K562 (cell line): ENCODE measurements at regions not wholly inside any gene's neighbourhood (a gene's known extent, or its start where the extent isn't known, plus 50 kb on each side); places are given as distances from the start of the nearest gene placed in this dataset.

ENCODE experiments used
- ATAC-seq: fragments of 200-7000 bp; cut with Tn5 transposase; 3 replicates; pipeline ENCODE4 v1.9.1; 2020; ENCODE audit warnings: moderate library complexity
- BruUV-seq: library from RNA; stranded (reverse); fragments of 400-500 nt; replicated peaks from 2 replicates; lab custom pipeline; 2021; lab: Mats Ljungman, UMichigan
- CTCF ChIA-PET: fragments of 300-600 bp; formaldehyde crosslinking; extraction: SDS; loops from one replicate; lab custom pipeline; 2021; ENCODE audit warnings: low intra/inter-chr PET ratio; lab: Yijun Ruan, JAX
- POLR2A ChIA-PET: fragments of 300-600, 350-650 bp; sonication (Branson Sonifier 250); formaldehyde crosslinking; extraction: SDS; loops from one replicate; lab custom pipeline; 2021; ENCODE audit warnings: antibody characterized with exemption, inconsistent platforms; lab: Yijun Ruan, JAX
- DNase-seq, 4 experiments: peaks; one replicate each; pipeline versions ENCODE4 v3.0.0 to v3.0.0-alpha.2; 2011 to 2018; ENCODE audit warnings: low spot score in 3 of 4, mixed read lengths in 3 of 4; ENCODE audit errors: extremely low read depth in 1 of 4
- FAIRE-seq: peaks from 2 replicates; lab custom pipeline; 2011; peaks lifted over from hg19 to GRCh38; lab: Jason Lieb, UNC
- H2AFZ ChIP-seq: 2 replicates; pipeline ENCODE4 v1.6.0; 2011; ENCODE audit warnings: low read depth, low read length, control low read depth, inconsistent platforms
- H3K27ac ChIP-seq: fragments of 200-600 bp; 3 replicates; pipeline ENCODE4 v1.8.0; 2011; ENCODE audit warnings: low read depth, mild to moderate bottlenecking, control low read depth, inconsistent platforms, low read length, moderate library complexity, mixed read lengths; ENCODE audit errors: extremely low read depth
- H3K27me3 ChIP-seq, 2 experiments: fragments of 300-600 bp in 1 of 2; 2 replicates in 1 of 2; 3 replicates in 1 of 2; pipeline versions ENCODE4 v1.6.0 to v1.8.0; 2011; ENCODE audit warnings: inconsistent platforms in 2 of 2, low read length in 2 of 2, mild to moderate bottlenecking in 1 of 2, mixed read lengths in 1 of 2, moderate library complexity in 1 of 2; ENCODE audit not compliant: control insufficient read depth in 2 of 2, insufficient read depth in 2 of 2
- H3K36me3 ChIP-seq: fragments of 300-600 bp; 3 replicates; pipeline ENCODE4 v1.8.0; 2011; ENCODE audit warnings: mild to moderate bottlenecking, low read length, inconsistent platforms; ENCODE audit not compliant: control insufficient read depth, insufficient read depth
- H3K4me1 ChIP-seq, 2 experiments: fragments of 200-600 bp in 1 of 2; replicated peaks in 1 of 2; 2 replicates in 1 of 2; 3 replicates in 1 of 2; pipeline versions ENCODE4 v1.5.1 to v1.8.0; 2011; ENCODE audit warnings: inconsistent platforms in 2 of 2, low read length in 2 of 2, mild to moderate bottlenecking in 1 of 2, mixed read lengths in 1 of 2, moderate library complexity in 1 of 2; ENCODE audit not compliant: control insufficient read depth in 2 of 2, insufficient read depth in 2 of 2
- H3K4me2 ChIP-seq: 2 replicates; pipeline ENCODE4 v1.6.1; 2011; ENCODE audit warnings: low read length, control low read depth, inconsistent platforms, mixed read lengths; ENCODE audit not compliant: insufficient read depth
- H3K4me3 ChIP-seq: fragments of 200-600 bp; sonication (generic), shearing (Covaris generic); 2 replicates; pipeline ENCODE4 v1.5.1; 2016; ENCODE audit warnings: control low read depth, inconsistent platforms
- H3K79me2 ChIP-seq: fragments of 200-600 bp; 3 replicates; pipeline ENCODE4 v1.8.0; 2011; ENCODE audit warnings: low read length, inconsistent platforms; ENCODE audit not compliant: control insufficient read depth, insufficient read depth
- H3K9ac ChIP-seq, 2 experiments: 2 replicates each; pipeline versions ENCODE4 v1.6.0 to v1.6.1; 2011; ENCODE audit warnings: low read depth in 2 of 2, low read length in 2 of 2, control low read depth in 1 of 2, inconsistent platforms in 1 of 2, mild to moderate bottlenecking in 1 of 2, mixed read lengths in 1 of 2; ENCODE audit not compliant: insufficient read depth in 1 of 2
- H3K9me1 ChIP-seq: one replicate; pipeline ENCODE4 v1.6.0; 2011; ENCODE audit warnings: inconsistent platforms, mild to moderate bottlenecking, low read length, moderate library complexity; ENCODE audit not compliant: control insufficient read depth, insufficient read depth
- H3K9me3 ChIP-seq: replicated peaks from 2 replicates; pipeline ENCODE4 v1.5.1; 2011; ENCODE audit warnings: low read depth, low read length, inconsistent platforms; ENCODE audit not compliant: control insufficient read depth, insufficient read depth
- H4K20me1 ChIP-seq: replicated peaks from 2 replicates; pipeline ENCODE4 v1.6.1; 2011; ENCODE audit warnings: low read length, inconsistent platforms, mixed read lengths; ENCODE audit not compliant: control insufficient read depth, insufficient read depth
- CCAR2 ChIP-seq: fragments of 200-400 bp; formaldehyde crosslinking; IDR thresholded peaks from 2 replicates; pipeline ENCODE4 v1.6.1; 2017; ENCODE audit warnings: mild to moderate bottlenecking, low read depth, low read length
- DPF2 ChIP-seq: fragments of 450-650 bp; IDR thresholded peaks from 2 replicates; pipeline ENCODE4 v1.6.1; 2016
- GATAD2B ChIP-seq: fragments of 450-650 bp; IDR thresholded peaks from 2 replicates; pipeline ENCODE4 v1.6.1; 2017; ENCODE audit warnings: mild to moderate bottlenecking, borderline replicate concordance
- RBBP5 ChIP-seq: fragments of 200-600 bp; sonication (generic); IDR thresholded peaks from 2 replicates; pipeline ENCODE4 v1.6.1; 2012; ENCODE audit warnings: borderline replicate concordance, mild to moderate bottlenecking, low read length, control low read depth, inconsistent platforms; ENCODE audit not compliant: insufficient read depth, poor library complexity, severe bottlenecking
- TAF7 ChIP-seq: fragments of 450-650 bp; IDR thresholded peaks from 2 replicates; pipeline ENCODE4 v1.6.1; 2016; ENCODE audit warnings: missing genetic modification characterization, missing compliant biosample characterization
- TAF9B ChIP-seq: fragments of 450-650 bp; IDR thresholded peaks from 2 replicates; pipeline ENCODE4 v1.6.1; 2018; ENCODE audit warnings: mild to moderate bottlenecking; ENCODE audit not compliant: partially characterized antibody
- ZNF766 ChIP-seq: fragments of 200-800 bp; sonication (Bioruptor generic); conservative IDR thresholded peaks from 2 replicates; pipeline ENCODE4 v1.6.1; 2016; ENCODE audit warnings: missing genetic modification characterization, missing compliant biosample characterization
- WGBS: fragments of 100-300 bp; shearing (Covaris generic); methylation state at CpG from one replicate; pipeline ENCODE4 v1.1.6; 2016; ENCODE audit warnings: low coverage, mixed read lengths; ENCODE audit not compliant: insufficient coverage; ENCODE audit errors: missing lambda C conversion rate; 5-methylcytosine and 5-hydroxymethylcytosine counted together
- in situ Hi-C: fragments of 300-500 bp; cut with MboI; formaldehyde crosslinking; loops from 4 replicates; pipeline ENCODE4 v1.15.0; 2018; ENCODE audit warnings: inconsistent platforms, mixed read lengths
- intact Hi-C: fragments of 100-400 bp; cut with micrococcal nuclease; formaldehyde crosslinking; loops from 2 replicates; pipeline ENCODE4 v1.14.2; 2022

DNA sequence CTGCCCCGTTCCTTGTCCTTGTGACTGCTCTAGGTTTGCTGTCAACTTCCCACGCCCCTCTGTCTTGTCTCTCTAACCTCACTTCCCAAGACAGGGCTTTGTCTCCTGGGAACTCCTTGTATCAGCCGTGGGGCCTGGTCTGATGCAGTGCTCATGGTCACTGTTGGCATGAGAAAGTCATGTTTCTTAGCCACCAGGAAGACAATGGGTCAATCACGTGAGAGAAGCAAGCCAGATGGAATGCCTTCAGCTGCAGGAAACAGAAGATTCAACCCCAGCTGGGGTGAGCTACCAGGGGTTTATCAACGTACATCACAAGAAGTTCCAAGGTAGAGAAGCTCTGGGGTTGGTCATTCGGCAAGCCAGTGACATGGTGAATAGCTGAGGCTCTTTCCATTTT is 116.6 kb downstream of the IRF8 start:
- Histone ChIP-seq H3K9me1 (no peaks in the 10 kb centered on the region), H3K79me2 (no peaks in the 10 kb centered on the region), H3K9ac (no peak overlapping the region), H3K27ac (no peak overlapping the region), H3K27me3 (no peaks in the 10 kb centered on the region), H2AFZ (no peak overlapping the region), H3K36me3 (no peaks in the 10 kb centered on the region), H4K20me1 (no peaks in the 10 kb centered on the region), H3K9me3 (peaks cover 4% of the 10 kb centered on the region; the same call in 1 of the 2 replicates), H3K4me3 (no peak overlapping the region), H3K4me1 (no peaks in the 10 kb centered on the region)
- no TSS peak for BruUV-seq
- ChIA-PET POLR2A (no interaction called here), CTCF (interaction anchor here (0.6 to 1.9 kb wide), 2 partner anchors 194 to 199 kb away, joined by 3 to 23 read pairs; no protein-coding TSS in a partner anchor)
- intact Hi-C loops (loop anchor here (1.0 kb wide), 1 partner anchor 194 kb away; no protein-coding TSS in a partner anchor), in situ Hi-C loops (loop anchor here (25.0 kb wide), 1 partner anchor 903 kb away; the partner anchor contains the start of gene CIBAR2)
- FAIRE-seq (no peak), DNase-seq (no peak)
- 0% methylated on average over 6 of the region's 6 CpGs for WGBS
- TF ChIP-seq TAF7 (no peak), CCAR2 (no peak), RBBP5 (no peak), GATAD2B (no peak), ZNF766 (CRISPR knock-in tag) (no peak), TAF9B (no peak), DPF2 (no peak)
- TF ChIP-seq, all 486 proteins: peak for 0
- ATAC-seq, result no peak
- no peak overlapping the region for H3K4me2 ChIP-seq
